ENCODE measurements at regions not wholly inside any gene's neighbourhood (a gene's known extent, or its start where the extent isn't known, plus 50 kb on each side); places are given as distances from the start of the nearest gene placed in this dataset.

GRCh38 chr5:18213666-18214065, 579.4 kb downstream of the TAF11L14 start:
- Histone ChIP-seq H3K27me3 (no peaks in the 10 kb centered on the region), H3K4me1 (ENCODE audit: control insufficient read depth in 1 of 2, insufficient read depth in 1 of 2, low read depth in 1 of 2, low read length in 1 of 2) (no peaks in the 10 kb centered on the region), H3K4me3 (ENCODE audit: low read depth in 1 of 2, low read length in 1 of 2) (no peak overlapping the region), H3K9me3 (no peaks in the 10 kb centered on the region), H3K36me3 (no peaks in the 10 kb centered on the region), H3K27ac (no peak overlapping the region)
- TF ChIP-seq, protein P1, sequence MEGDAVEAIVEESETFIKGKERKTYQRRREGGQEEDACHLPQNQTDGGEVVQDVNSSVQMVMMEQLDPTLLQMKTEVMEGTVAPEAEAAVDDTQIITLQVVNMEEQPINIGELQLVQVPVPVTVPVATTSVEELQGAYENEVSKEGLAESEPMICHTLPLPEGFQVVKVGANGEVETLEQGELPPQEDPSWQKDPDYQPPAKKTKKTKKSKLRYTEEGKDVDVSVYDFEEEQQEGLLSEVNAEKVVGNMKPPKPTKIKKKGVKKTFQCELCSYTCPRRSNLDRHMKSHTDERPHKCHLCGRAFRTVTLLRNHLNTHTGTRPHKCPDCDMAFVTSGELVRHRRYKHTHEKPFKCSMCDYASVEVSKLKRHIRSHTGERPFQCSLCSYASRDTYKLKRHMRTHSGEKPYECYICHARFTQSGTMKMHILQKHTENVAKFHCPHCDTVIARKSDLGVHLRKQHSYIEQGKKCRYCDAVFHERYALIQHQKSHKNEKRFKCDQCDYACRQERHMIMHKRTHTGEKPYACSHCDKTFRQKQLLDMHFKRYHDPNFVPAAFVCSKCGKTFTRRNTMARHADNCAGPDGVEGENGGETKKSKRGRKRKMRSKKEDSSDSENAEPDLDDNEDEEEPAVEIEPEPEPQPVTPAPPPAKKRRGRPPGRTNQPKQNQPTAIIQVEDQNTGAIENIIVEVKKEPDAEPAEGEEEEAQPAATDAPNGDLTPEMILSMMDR (IDR thresholded peaks at IDR 0.05): no peak

GRCh38 chr5:18216016-18216415, 581.8 kb downstream of the TAF11L14 start:
- no peaks in the 10 kb centered on the region for H3K27me3 ChIP-seq
- no peaks in the 10 kb centered on the region for H3K9me3 ChIP-seq
- no peaks in the 10 kb centered on the region for H3K36me3 ChIP-seq
- no peak overlapping the region for H3K27ac ChIP-seq
- no peaks in the 10 kb centered on the region for H3K4me1 ChIP-seq (ENCODE audit: control insufficient read depth in 1 of 2, insufficient read depth in 1 of 2, low read depth in 1 of 2, low read length in 1 of 2)
- TF ChIP-seq, protein P1 (IDR thresholded peaks at IDR 0.05): no peak
- no peak overlapping the region for H3K4me3 ChIP-seq (ENCODE audit: low read depth in 1 of 2, low read length in 1 of 2)

DNA sequence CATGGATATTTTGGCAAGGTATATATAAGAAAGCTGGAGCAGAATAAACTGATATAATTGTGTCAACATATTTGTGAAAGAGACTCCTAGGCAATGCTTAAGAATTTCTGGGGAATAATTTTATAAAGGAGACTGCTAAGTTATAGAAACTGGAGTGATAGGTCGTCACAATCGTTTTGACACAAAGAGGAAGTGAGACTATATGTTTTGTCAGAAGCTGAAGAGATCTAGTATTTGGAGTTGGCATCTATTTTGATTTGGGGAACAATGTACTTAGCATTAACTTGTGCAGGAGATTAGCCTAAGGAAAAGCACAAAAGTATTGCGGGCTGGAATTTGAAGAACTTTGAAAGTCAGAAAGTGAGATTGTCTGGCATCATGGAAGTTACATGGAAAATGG, 582.5 kb downstream of the TAF11L14 start:
- Histone ChIP-seq H3K4me1 (ENCODE audit: control insufficient read depth in 1 of 2, insufficient read depth in 1 of 2, low read depth in 1 of 2, low read length in 1 of 2) (no peaks in the 10 kb centered on the region), H3K27ac (no peak overlapping the region), H3K4me3 (ENCODE audit: low read depth in 1 of 2, low read length in 1 of 2) (no peak overlapping the region), H3K36me3 (no peaks in the 10 kb centered on the region), H3K27me3 (no peaks in the 10 kb centered on the region), H3K9me3 (no peaks in the 10 kb centered on the region)
- TF ChIP-seq, protein P1 (IDR thresholded peaks at IDR 0.05): no peak

GRCh38 chr5:18219241-18219640, 585.0 kb downstream of the TAF11L14 start:
- Histone ChIP-seq H3K27ac (no peak overlapping the region), H3K4me3 (ENCODE audit: low read depth in 1 of 2, low read length in 1 of 2) (no peak overlapping the region), H3K9me3 (no peaks in the 10 kb centered on the region), H3K36me3 (no peaks in the 10 kb centered on the region), H3K4me1 (ENCODE audit: control insufficient read depth in 1 of 2, insufficient read depth in 1 of 2, low read depth in 1 of 2, low read length in 1 of 2) (no peaks in the 10 kb centered on the region), H3K27me3 (no peaks in the 10 kb centered on the region)
- TF ChIP-seq, protein P1 (IDR thresholded peaks at IDR 0.05): no peak

DNA sequence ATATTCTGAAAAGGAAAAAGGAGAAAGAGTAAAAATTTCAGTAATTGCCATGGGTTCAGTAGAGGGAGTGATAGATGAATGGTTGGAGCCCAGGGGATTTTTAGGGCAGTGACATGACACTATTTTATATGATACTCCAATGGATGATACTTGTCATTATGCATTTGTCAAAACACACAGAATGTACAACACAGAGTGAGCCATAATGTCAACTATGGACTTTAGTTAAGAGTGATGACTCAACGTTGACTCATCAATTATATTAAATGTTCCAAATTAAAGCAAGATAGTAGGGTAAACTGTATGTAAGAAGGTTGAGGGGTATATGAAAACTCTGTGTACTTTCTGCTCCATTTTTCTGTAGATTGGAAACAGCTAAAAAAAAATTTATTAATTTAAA, 586.4 kb downstream of the TAF11L14 start:
- Histone ChIP-seq H3K36me3 (no peaks in the 10 kb centered on the region), H3K27ac (no peak overlapping the region), H3K27me3 (no peaks in the 10 kb centered on the region), H3K9me3 (no peaks in the 10 kb centered on the region), H3K4me1 (ENCODE audit: control insufficient read depth in 1 of 2, insufficient read depth in 1 of 2, low read depth in 1 of 2, low read length in 1 of 2) (no peaks in the 10 kb centered on the region), H3K4me3 (ENCODE audit: low read depth in 1 of 2, low read length in 1 of 2) (no peak overlapping the region)
- TF ChIP-seq, protein P1 (IDR thresholded peaks at IDR 0.05): no peak

DNA sequence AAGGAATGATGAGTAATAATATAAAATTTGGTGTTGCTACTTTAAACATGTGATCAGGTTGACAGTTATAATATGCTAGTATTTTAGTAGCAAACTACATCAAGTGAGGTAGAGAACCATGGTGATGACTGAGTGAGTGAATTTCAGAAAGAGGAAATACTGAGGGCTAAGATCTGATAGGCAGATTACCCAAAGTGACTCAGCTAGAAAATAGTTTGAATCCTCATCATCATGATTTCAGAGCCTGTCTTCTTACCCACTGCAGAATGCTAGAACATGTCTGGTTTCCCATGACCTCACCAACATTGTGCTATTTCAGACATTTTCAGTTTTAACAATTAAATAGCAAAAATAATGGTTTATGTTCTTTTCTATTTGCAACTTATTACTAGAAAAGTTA, 602.1 kb downstream of the TAF11L14 start:
- TF ChIP-seq, protein P1 (IDR thresholded peaks at IDR 0.05): no peak
- no peak overlapping the region for H3K27ac ChIP-seq
- no peak overlapping the region for H3K4me3 ChIP-seq (ENCODE audit: low read depth in 1 of 2, low read length in 1 of 2)
- H3K4me1 ChIP-seq (ENCODE audit: control insufficient read depth in 1 of 2, insufficient read depth in 1 of 2, low read depth in 1 of 2, low read length in 1 of 2): no peaks in the 10 kb centered on the region
- no peaks in the 10 kb centered on the region for H3K27me3 ChIP-seq
- no peaks in the 10 kb centered on the region for H3K36me3 ChIP-seq
- no peaks in the 10 kb centered on the region for H3K9me3 ChIP-seq
